GM12872 (cell line): ENCODE measurements at regions not wholly inside any gene's neighbourhood (a gene's known extent, or its start where the extent isn't known, plus 50 kb on each side); places are given as distances from the start of the nearest gene placed in this dataset.

Experiments
- CTCF ChIP-seq: IDR thresholded peaks from 3 replicates; pipeline ENCODE4 v1.5.1; 2011; ENCODE audit warnings: low read depth, mild to moderate bottlenecking, low read length, moderate library complexity; ENCODE audit not compliant: insufficient read depth

GRCh38 chr1:229108598-229109201 lies 162.2 kb upstream of the RAB4A start:
- no peak for TF ChIP-seq CTCF

- no peak for TF ChIP-seq CTCF
Observed at GRCh38 chr1:229109320-229109761, 161.6 kb upstream of the RAB4A start.

GRCh38 chr1:229110986-229111385 lies 159.9 kb upstream of the RAB4A start:
- no peak for TF ChIP-seq CTCF

GRCh38 chr1:229111703-229112319 lies 159.1 kb upstream of the RAB4A start:
- TF ChIP-seq CTCF: no peak

- TF ChIP-seq CTCF: no peak
Observed at GRCh38 chr1:229112832-229113548, 157.9 kb upstream of the RAB4A start.

- TF ChIP-seq CTCF: no peak
Observed at GRCh38 chr1:229114315-229114714, 156.6 kb upstream of the RAB4A start.

- no peak for TF ChIP-seq CTCF
Observed at GRCh38 chr1:229114850-229115365, 156.0 kb upstream of the RAB4A start.
